Umbilical cord (tissue), 1 donor: ENCODE measurements at regions not wholly inside any gene's neighbourhood (a gene's known extent, or its start where the extent isn't known, plus 50 kb on each side); places are given as distances from the start of the nearest gene placed in this dataset.

Experiments
- DNase-seq: peaks from one replicate; pipeline ENCODE4 v3.0.0-alpha.2; 2015; ENCODE audit warnings: low spot score

GRCh38 chr1:56036479-56036878, 542.9 kb downstream of the PLPP3 start:
- DNase-seq, result peak; percentile 5

- no peak for DNase-seq
These were observed 544.4 kb downstream of the PLPP3 start for GRCh38 chr1:56034847-56035481.

GRCh38 chr1:56034222-56034621, 545.1 kb downstream of the PLPP3 start:
- DNase-seq, result no peak

- no peak for DNase-seq
These were observed 545.9 kb downstream of the PLPP3 start for GRCh38 chr1:56033321-56034037.

GRCh38 chr1:56032096-56032676, 547.2 kb downstream of the PLPP3 start:
- no peak for DNase-seq

GRCh38 chr1:56031001-56031400, 548.4 kb downstream of the PLPP3 start:
- no peak for DNase-seq

GRCh38 chr1:56029319-56030003, 549.9 kb downstream of the PLPP3 start:
- no peak for DNase-seq

- DNase-seq, result no peak
These were observed 550.5 kb downstream of the PLPP3 start for GRCh38 chr1:56028911-56029310.

- no peak for DNase-seq
These were observed 551.1 kb downstream of the PLPP3 start for GRCh38 chr1:56028244-56028643.

GRCh38 chr1:56025942-56026341, 553.4 kb downstream of the PLPP3 start:
- DNase-seq, result no peak

- DNase-seq, result no peak
These were observed 555.2 kb downstream of the PLPP3 start for GRCh38 chr1:56024155-56024554.

- no peak for DNase-seq
These were observed 559.4 kb downstream of the PLPP3 start for GRCh38 chr1:56019922-56020321.

GRCh38 chr1:56019472-56019871, 559.9 kb downstream of the PLPP3 start:
- DNase-seq, result no peak

GRCh38 chr1:56017336-56017735, 562.0 kb downstream of the PLPP3 start:
- no peak for DNase-seq

GRCh38 chr1:56003846-56004245, 575.5 kb downstream of the PLPP3 start:
- no peak for DNase-seq

- DNase-seq, result no peak
These were observed 577.1 kb downstream of the PLPP3 start for GRCh38 chr1:56002231-56002630.

GRCh38 chr1:56000424-56000823, 578.9 kb downstream of the PLPP3 start:
- DNase-seq, result no peak

GRCh38 chr1:55997536-55997935, 581.8 kb downstream of the PLPP3 start:
- DNase-seq, result no peak

- DNase-seq, result no peak
These were observed 585.6 kb downstream of the PLPP3 start for GRCh38 chr1:55993646-55994318.

GRCh38 chr1:55990007-55990406, 589.4 kb downstream of the PLPP3 start:
- DNase-seq, result peak; percentile 98

GRCh38 chr1:55988963-55989452, 590.4 kb downstream of the PLPP3 start:
- peak; percentile 89 for DNase-seq
